Glutamatergic neuron (in vitro differentiated cells): ENCODE measurements at regions not wholly inside any gene's neighbourhood (a gene's known extent, or its start where the extent isn't known, plus 50 kb on each side); places are given as distances from the start of the nearest gene placed in this dataset.

Source experiments
- DNase-seq: peaks from one replicate; pipeline ENCODE4 v3.0.0; 2022
- H3K27ac Mint-ChIP-seq: one replicate; pipeline ENCODE4 v1.8.0; 2020; ENCODE audit warnings: mild to moderate bottlenecking, mixed read lengths, inconsistent platforms; ENCODE audit not compliant: unreplicated experiment
- H3K27me3 Mint-ChIP-seq: one replicate; pipeline ENCODE4 v1.8.0; 2020; ENCODE audit warnings: mild to moderate bottlenecking, moderate library complexity, mixed read lengths, inconsistent platforms; ENCODE audit not compliant: unreplicated experiment
- H3K36me3 Mint-ChIP-seq: one replicate; pipeline ENCODE4 v1.8.0; 2020; ENCODE audit warnings: mild to moderate bottlenecking, mixed read lengths, inconsistent platforms; ENCODE audit not compliant: unreplicated experiment
- H3K4me1 Mint-ChIP-seq: one replicate; pipeline ENCODE4 v1.8.0; 2020; ENCODE audit warnings: mild to moderate bottlenecking, low read depth, mixed read lengths, inconsistent platforms; ENCODE audit not compliant: unreplicated experiment
- H3K4me3 Mint-ChIP-seq: one replicate; pipeline ENCODE4 v1.8.0; 2020; ENCODE audit warnings: mild to moderate bottlenecking, mixed read lengths, inconsistent platforms; ENCODE audit not compliant: unreplicated experiment
- H3K9me3 Mint-ChIP-seq: one replicate; pipeline ENCODE4 v1.8.0; 2020; ENCODE audit warnings: mild to moderate bottlenecking, moderate library complexity, mixed read lengths, inconsistent platforms; ENCODE audit not compliant: unreplicated experiment
- CTCF ChIP-seq: fragments of 200-600 bp; sonication (generic); IDR thresholded peaks from one replicate; pipeline ENCODE4 v1.5.0; 2021; ENCODE audit not compliant: partially characterized antibody, unreplicated experiment

DNA sequence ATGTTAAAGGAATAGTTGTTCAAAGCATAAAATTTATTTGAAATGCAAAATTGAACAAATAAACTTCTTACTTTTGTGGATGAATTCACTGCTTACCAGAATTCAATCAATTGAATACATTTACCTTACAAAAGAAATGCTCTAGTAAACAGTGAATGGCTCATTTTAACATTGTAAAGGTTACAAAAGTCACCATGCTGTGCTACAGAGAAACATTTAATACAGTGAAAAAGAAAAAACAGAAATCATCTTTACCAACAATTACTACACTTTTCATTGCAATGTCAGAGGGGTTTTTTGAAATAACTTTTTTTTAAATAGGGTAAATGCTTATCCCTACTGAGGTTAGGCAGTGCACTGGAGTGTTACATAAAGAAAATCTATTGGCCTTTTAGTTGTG is 853.0 kb downstream of the NCAM2 start:
- Mint-ChIP-seq H3K27me3 (peaks cover 4% of the 10 kb centered on the region), H3K4me3 (no peak overlapping the region), H3K27ac (no peak overlapping the region), H3K36me3 (no peaks in the 10 kb centered on the region), H3K4me1 (peaks cover 2% of the 10 kb centered on the region), H3K9me3 (peaks cover 2% of the 10 kb centered on the region)
- DNase-seq: no peak
- no peak for TF ChIP-seq CTCF

GRCh38 chr21:21851657-21852056 is 853.4 kb downstream of the NCAM2 start:
- H3K4me1 Mint-ChIP-seq: peaks cover 2% of the 10 kb centered on the region
- no peak for TF ChIP-seq CTCF
- peaks cover 4% of the 10 kb centered on the region for H3K27me3 Mint-ChIP-seq
- H3K4me3 Mint-ChIP-seq: no peak overlapping the region
- no peak overlapping the region for H3K27ac Mint-ChIP-seq
- H3K36me3 Mint-ChIP-seq: no peaks in the 10 kb centered on the region
- no peak for DNase-seq
- H3K9me3 Mint-ChIP-seq: peaks cover 2% of the 10 kb centered on the region

- Mint-ChIP-seq H3K27ac (no peak overlapping the region), H3K4me1 (no peaks in the 10 kb centered on the region), H3K36me3 (no peaks in the 10 kb centered on the region), H3K9me3 (peaks cover 2% of the 10 kb centered on the region), H3K4me3 (no peak overlapping the region), H3K27me3 (peaks cover 4% of the 10 kb centered on the region)
- TF ChIP-seq CTCF: no peak
- no peak for DNase-seq
Measured at GRCh38 chr21:21858502-21859334, 860.5 kb downstream of the NCAM2 start.

DNA sequence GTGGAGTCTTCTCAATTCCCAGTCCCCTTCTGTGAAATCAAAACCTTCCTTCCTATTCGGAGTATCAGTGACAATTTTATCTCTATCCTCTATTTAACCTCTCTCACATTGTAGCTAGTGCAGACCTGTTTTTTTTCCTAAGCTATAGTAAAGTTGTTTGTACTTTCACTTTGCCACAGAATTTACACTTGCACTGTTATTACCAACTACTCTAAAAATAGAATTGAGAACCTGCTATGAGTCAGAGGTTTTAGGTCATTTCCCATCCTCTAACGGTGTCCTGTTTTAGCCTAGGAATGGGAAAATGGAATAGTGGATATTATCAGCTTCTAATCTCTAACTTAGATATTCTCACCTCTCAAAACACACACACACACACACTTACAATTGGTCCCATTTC is 862.7 kb downstream of the NCAM2 start:
- TF ChIP-seq CTCF: no peak
- H3K4me1 Mint-ChIP-seq: no peaks in the 10 kb centered on the region
- no peak for DNase-seq
- no peaks in the 10 kb centered on the region for H3K27me3 Mint-ChIP-seq
- no peaks in the 10 kb centered on the region for H3K36me3 Mint-ChIP-seq
- no peak overlapping the region for H3K27ac Mint-ChIP-seq
- no peaks in the 10 kb centered on the region for H3K9me3 Mint-ChIP-seq
- no peak overlapping the region for H3K4me3 Mint-ChIP-seq

DNA sequence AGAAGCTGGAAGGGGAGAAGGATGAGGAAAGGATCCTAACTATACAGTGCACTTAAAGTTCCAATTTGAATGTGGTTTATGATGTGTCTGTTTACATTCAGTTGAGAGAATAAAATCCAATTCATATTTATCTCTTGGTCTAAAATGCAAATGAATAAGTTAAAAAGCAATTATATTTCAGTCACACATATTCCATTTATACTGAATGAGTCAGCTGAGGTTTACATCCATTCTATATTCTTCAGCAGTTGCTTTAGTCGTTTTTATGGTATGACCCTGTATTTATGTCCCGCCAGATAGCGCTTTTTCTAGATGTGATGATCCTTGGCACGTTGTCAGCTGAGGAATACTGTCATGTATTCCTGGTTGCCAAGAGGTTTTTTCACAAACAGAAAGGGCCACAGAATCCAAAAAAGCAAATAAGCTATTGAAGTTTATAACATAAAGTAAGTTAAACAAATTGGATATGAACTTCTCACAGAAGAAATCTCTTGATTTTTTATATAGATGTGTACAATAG is 866.2 kb downstream of the NCAM2 start:
- no peaks in the 10 kb centered on the region for H3K36me3 Mint-ChIP-seq
- H3K9me3 Mint-ChIP-seq: no peaks in the 10 kb centered on the region
- no peak overlapping the region for H3K4me3 Mint-ChIP-seq
- no peaks in the 10 kb centered on the region for H3K4me1 Mint-ChIP-seq
- H3K27me3 Mint-ChIP-seq: no peaks in the 10 kb centered on the region
- TF ChIP-seq CTCF: no peak
- no peak overlapping the region for H3K27ac Mint-ChIP-seq
- no peak for DNase-seq
